ENCODE measurements at regions not wholly inside any gene's neighbourhood (a gene's known extent, or its start where the extent isn't known, plus 50 kb on each side); places are given as distances from the start of the nearest gene placed in this dataset.
"Not testable (repeated sequence)": the region's sequence is repeated elsewhere in the genome, so short reads cannot be mapped to it uniquely, and the experiment has no call there.

DNA sequence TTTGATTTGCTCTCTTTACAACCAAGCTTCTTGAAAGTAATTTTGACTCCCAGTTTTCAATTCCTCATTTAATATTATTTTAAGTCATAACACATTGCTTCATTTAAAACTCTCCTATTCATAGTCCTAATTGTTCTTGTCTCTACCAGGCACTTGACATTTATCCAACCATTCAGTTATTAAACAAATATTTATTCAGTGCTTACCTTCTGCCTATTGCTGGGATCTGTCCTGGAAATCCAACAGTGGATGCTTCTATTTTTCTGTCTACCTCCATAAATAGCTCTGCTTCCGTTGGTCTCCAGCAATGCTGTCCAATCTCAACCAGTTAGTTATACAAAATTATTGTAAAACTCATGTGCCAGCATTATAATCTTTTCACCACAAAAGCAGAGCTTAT lies 615.1 kb downstream of the ZWINT start:
- no peak for DNase-seq (ENCODE audit: low read depth)

DNA sequence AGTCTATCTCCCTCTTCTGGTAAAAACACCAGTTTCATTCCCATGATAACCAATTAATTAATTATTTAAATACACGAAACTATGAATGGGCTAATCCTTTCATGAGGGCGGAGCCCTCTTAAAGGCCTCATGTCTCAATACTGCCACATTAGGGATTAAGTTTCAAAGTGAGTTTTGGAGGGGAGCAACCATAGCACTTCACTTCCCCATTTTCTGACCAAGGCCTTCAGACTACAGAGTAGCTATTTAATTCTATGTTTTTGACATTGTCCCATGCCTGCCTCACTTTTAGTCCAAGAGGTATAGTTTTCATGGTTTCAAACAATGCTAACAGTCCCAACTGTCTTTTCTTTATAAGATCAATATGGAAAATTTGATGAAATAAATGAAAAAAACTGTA lies 618.6 kb downstream of the ZWINT start:
- DNase-seq (ENCODE audit: low read depth), result no peak
- no peak overlapping the region for H3K4me3 ChIP-seq (ENCODE audit: low read depth, low read length)
- TF ChIP-seq, protein P1, sequence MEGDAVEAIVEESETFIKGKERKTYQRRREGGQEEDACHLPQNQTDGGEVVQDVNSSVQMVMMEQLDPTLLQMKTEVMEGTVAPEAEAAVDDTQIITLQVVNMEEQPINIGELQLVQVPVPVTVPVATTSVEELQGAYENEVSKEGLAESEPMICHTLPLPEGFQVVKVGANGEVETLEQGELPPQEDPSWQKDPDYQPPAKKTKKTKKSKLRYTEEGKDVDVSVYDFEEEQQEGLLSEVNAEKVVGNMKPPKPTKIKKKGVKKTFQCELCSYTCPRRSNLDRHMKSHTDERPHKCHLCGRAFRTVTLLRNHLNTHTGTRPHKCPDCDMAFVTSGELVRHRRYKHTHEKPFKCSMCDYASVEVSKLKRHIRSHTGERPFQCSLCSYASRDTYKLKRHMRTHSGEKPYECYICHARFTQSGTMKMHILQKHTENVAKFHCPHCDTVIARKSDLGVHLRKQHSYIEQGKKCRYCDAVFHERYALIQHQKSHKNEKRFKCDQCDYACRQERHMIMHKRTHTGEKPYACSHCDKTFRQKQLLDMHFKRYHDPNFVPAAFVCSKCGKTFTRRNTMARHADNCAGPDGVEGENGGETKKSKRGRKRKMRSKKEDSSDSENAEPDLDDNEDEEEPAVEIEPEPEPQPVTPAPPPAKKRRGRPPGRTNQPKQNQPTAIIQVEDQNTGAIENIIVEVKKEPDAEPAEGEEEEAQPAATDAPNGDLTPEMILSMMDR (conservative IDR thresholded peaks at IDR 0.05; ENCODE audit: low read depth, low read length), result no peak

More for the DNA sequence above, 615.1 kb downstream of the ZWINT start:
- no peak overlapping the region for H3K4me3 ChIP-seq (ENCODE audit: low read depth, low read length)
- TF ChIP-seq, protein P1 (conservative IDR thresholded peaks at IDR 0.05; ENCODE audit: low read depth, low read length), result no peak

DNA sequence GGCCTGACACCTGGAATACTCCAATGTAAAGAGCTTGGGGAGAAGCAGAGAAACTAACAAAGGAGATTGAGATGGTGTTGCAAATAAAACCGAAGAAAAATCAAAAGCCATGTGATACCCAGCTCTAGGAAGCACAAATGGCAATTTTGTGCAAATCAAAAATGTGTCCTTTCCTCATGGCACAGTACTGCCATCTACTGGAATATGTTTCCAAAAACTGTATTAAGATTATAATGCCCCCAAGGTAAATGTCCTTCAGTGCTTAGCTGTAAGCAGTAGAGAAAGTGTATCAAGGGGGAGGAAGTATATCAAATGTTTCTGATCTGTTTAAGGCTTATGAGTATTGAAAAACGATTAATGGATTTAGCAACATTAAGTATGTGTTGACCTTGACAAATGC lies 620.3 kb downstream of the ZWINT start:
- H3K4me3 ChIP-seq (ENCODE audit: low read depth, low read length), result not testable (repeated sequence)
- DNase-seq (ENCODE audit: low read depth), result peak; percentile 5

DNA sequence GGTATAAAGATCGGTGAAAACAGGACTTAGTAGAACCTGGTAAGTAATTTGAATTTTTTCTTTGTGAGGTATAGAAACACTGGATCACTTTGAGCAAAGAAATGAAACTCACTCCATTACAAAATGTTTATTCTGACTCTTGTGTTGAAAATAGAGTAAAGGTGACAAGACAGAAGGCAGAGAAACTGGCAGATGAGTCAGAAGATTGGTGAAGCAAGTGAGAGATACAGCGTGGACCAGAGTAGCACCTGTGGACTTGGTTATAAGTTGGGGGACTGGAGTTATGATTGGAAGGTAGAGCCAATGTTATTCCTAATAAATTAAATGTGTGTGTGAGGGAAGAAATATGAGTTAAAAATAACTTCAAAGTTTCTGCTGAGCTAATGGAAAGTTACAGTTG lies 620.9 kb downstream of the ZWINT start:
- DNase-seq (ENCODE audit: low read depth), result no peak
- TF ChIP-seq, protein P1 (conservative IDR thresholded peaks at IDR 0.05; ENCODE audit: low read depth, low read length), result no peak
- no peak overlapping the region for H3K4me3 ChIP-seq (ENCODE audit: low read depth, low read length)

DNA sequence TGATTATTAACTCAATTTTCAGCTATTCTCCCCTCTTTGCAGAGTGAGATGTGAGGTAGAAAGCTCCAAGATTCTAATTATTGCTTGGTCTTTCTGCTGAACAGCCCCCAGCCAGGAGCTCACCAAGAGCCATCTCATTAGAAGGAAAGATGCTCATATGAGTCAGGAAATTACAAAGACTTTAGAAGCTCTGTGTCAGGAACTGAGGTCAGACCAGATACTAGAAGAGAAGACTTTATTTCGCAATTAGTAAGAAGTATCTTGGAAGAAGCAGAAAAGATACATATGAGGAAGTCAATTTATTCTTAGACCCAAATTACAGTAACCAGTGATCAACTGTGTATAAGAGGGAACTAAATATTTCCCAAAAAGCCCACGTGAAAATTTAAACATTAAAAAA lies 626.9 kb downstream of the ZWINT start:
- DNase-seq (ENCODE audit: low read depth), result no peak
- H3K4me3 ChIP-seq (ENCODE audit: low read depth, low read length), result no peak overlapping the region
- TF ChIP-seq, protein P1 (conservative IDR thresholded peaks at IDR 0.05; ENCODE audit: low read depth, low read length), result no peak

DNA sequence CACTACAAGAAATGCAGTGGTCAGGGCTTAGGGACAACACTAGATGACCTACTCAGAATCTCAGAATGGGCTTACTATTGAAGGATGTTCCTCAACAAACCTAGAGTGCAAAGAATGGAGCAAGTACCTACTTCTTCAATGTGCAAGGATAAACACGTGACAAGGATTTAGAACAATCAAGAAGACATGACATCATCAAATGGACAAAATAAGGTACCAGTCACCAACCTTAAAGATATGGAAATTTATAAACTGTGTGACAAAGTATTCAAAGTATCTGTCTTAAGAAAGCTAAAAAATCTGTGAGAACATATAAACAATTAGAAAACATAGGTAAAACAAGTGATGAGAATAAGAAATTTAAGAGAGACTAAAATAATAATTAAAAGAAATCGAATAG lies 656.1 kb downstream of the ZWINT start:
- TF ChIP-seq, protein P1 (conservative IDR thresholded peaks at IDR 0.05; ENCODE audit: low read depth, low read length), result no peak
- H3K4me3 ChIP-seq (ENCODE audit: low read depth, low read length), result no peak overlapping the region
- DNase-seq (ENCODE audit: low read depth), result no peak

DNA sequence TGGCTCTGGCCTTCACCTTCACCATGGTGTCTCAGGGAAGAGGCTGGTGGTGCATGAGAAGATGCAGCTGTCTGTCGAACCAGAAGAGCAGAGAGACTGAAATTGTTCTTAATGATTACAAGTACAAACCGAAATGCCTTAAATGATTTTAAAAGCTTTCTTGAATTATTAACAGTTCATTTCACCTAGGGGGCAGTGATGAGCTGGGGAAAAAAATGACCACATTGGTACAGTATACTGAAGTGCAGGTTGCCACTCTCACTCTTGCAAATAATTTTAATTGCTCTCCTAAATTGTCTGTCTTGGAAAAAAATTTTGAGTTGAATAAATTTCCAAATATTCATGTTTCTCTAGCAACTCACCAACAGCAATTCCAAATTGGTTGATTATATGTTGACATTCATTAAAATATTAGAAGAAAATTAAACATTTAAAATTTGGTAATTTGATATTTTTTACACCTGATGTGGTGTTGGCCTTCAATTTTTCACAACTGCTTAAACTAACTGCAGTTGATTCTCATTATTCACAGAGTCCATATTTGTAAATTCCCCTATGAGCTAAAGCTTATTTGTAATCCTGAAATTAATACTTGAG lies 692.6 kb downstream of the ZWINT start:
- no peak for DNase-seq (ENCODE audit: low read depth)

More for the DNA sequence above, 692.6 kb downstream of the ZWINT start:
- H3K4me3 ChIP-seq (ENCODE audit: low read depth, low read length), result no peak overlapping the region
- TF ChIP-seq, protein P1 (conservative IDR thresholded peaks at IDR 0.05; ENCODE audit: low read depth, low read length), result no peak

Measured in choroid plexus epithelial cell (primary cell).